Activated naive CD8-positive, alpha-beta T cell treated with anti-CD3 and anti-CD28 coated beads, Interleukin-2, amount 50 U/mL, for 16 hours (primary cell): ENCODE measurements at regions not wholly inside any gene's neighbourhood (a gene's known extent, or its start where the extent isn't known, plus 50 kb on each side); places are given as distances from the start of the nearest gene placed in this dataset.

Experiments used
- DNase-seq: peaks from one replicate; pipeline ENCODE4 v3.0.0-alpha.2; 2020; ENCODE audit warnings: low read depth, low spot score

DNA sequence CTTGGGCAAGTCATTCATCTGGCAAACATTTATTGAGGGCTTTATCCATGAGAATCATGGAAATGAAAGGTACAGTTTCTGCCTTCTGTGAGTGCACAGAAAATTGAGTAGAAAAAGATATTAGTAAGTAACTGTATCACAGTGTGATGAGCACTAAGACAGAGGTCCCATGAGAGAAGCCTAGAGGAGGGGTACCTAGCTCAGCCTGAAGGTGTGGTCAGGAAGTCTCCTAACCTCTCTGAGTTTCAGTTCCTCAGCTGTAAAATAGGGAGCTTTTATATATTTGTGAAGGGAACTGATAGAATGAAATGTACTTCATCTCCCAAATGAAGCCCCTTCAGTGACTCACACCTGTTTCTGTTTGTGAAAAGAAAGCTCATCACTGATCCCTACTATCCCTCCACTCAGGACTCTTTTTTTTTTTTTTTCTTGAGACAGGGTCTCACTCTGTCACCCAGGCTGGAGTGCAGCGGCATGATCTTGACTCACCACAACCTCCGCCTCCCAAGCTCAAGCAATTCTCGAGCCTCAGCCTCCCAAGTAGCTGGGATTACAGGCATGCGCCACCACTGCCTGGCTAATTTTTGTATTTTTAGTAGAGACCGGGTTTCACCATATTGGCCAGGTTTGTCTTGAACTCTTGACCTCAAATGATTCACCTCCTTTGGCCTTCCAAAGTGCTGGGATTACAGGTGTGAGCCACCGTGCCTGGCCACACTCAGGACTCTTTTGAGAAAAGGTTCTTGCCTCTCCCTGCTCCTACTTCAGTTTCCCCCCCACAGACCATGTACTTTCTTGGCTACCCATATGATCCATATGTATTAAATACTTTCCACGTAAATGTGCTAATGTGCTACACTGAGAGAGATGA is 93.7 kb upstream of the FUT8 start:
- DNase-seq = no peak

DNA sequence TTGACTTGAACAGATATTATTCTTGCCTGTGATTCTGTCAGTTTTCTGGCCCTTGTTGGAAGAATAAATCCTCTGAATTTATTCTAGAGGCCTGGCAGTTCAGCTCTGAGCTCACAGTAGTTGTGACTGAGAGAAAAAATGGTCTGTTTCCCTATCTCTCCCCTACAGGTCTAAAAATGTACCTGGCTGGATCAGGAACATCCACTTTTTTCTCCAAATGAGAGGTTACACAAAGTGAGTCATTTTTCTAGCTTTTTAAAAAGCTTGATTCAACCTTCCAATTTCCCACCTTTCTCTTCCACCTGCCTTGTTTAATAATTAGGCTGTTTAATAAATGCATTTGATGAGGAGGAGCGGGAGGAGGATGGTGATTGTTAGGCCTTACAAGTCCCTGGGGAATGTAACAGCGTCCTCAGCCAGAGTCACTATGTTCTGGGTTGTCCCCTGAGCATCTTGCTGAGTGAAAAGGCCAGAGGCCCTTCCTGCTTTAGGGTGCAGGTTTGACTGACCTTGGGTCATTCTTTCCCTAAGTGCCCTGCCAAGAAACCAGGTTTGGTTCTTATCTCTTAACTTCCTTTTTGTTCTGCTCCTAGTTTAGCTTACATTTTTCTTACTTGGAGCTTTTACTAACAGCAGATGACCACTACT is 91.7 kb upstream of the FUT8 start:
- no peak for DNase-seq

DNA sequence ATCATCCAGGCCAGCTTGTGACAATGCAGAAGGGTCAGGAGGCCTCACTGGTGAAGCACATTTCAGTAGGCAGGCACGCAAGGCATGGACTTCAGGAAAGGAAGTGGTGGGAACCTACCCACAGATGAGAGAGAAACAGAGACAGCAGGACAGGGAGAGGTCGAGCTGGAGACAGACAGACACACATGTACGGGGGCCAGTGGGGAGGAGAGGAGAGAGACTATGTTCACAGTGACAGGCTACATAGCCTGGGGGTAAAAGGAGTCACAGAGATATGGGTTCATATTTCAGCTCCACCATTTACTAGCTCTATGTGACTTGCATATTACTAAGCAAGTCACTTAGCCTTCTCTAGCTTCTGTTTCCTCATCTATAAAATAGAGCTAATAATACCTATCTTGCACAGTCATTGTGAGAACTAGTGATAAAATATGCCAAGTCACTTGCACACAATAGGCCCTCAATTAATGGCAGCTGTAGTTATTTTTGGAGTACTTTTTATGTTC is 91.1 kb upstream of the FUT8 start:
- no peak for DNase-seq

DNA sequence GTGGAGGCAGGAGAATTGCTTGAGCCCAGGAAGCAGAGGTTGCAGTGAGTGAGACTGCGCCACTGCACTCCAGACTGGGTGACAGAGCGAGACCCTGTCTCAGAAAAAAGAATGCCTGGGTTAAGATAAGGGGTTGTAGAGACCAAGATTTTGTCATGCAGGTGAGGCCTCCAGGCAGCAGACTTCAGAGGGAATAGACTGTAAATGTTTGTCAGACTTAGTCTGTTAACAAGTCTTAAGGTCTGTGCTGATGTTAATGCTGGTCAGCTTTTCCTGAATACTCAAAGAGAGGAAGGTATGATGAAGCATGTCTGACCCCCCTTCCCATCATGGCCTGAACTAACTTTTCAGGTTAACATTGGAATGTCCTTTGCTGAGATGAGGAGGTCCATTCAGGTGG is 83.0 kb upstream of the FUT8 start:
- no peak for DNase-seq

DNA sequence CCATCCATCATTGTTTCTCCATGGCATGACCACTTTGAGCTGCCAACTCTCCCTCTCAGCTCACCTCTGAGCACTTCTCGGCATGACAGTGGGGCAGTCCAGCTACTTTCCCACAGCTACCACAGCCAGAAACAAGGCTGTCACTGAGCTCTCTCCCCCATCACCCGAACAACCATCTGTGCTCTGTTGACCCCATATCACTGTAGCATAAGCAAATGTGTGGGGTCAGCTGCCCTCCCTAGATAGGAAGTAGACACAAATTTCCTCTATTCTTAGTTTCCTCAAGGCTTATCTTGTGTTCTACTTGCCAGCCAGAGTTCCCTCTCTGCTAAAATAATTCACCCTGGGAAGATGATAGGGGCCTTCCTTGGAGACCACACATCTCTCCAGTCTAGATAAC is 82.6 kb upstream of the FUT8 start:
- DNase-seq = no peak

DNA sequence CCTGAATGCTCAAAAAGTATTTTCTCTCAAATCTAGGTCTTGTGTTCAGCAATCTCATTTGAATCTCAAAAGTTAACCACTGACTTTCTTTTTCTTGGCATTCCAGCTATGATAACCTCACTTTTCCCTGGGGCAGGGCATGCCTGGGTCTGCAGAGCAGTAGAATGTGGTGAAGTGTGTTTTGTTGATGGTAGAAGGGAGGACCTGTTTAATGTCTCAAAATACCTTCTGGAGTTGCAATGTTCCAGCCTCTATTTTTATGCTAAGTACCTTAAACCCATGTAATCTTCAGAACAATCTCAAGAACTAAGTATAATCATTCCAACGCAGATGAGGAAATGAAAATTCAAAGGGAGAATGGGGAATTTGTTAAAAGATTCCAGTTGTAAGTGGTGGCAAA is 82.1 kb upstream of the FUT8 start:
- DNase-seq = no peak

DNA sequence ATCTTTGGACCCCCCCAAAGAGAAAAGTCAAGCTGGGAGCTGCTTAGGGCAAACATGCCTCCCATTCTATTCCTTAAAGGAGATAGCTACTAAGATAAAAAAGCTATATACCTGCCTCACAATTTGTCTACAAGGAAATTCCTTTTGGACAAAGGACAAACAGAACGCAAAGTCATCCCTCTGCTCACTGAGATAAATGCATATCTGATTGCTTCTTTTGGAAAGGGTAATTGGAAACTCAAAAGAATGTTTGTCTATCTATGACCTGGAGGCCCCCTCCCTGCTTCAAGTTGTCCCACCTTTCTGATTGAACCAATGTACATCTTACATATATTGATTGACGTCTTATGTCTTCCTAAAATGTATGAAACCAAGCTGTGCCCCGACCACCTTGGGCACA is 80.9 kb upstream of the FUT8 start:
- DNase-seq = no peak

DNA sequence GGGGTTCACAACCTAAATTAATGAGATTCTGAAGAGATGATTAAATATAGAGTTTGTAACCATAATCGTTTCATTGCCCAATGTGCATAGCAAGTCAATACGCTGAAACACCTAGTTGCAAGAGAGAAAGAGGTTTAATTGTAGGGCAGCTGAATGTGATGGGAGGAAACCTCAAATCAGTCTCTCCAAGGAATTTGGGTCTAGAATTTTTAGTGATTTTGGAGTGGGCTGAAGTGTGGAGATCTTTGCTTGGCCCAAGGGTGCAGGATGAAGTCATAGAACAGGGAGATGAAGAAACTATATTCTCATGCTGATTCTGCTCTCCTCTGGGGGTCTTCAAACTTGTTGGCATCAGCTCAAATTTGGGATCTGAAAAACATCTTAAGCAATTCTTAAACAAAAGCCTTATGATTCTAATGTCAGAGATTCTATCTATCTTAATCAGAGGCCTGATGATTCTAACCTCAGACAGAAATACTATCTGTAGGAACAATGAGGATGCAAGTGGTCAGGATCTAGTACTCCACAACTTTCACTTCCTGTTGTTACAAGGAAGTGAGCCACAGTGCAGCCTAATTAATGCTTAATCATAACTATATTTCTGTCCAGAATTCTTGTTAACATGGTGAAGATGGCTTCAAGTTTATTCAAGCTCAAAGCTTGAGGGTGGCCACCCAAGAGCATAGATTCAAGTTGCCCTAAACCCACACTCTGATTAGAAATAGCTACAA is 80.2 kb upstream of the FUT8 start:
- DNase-seq = no peak

DNA sequence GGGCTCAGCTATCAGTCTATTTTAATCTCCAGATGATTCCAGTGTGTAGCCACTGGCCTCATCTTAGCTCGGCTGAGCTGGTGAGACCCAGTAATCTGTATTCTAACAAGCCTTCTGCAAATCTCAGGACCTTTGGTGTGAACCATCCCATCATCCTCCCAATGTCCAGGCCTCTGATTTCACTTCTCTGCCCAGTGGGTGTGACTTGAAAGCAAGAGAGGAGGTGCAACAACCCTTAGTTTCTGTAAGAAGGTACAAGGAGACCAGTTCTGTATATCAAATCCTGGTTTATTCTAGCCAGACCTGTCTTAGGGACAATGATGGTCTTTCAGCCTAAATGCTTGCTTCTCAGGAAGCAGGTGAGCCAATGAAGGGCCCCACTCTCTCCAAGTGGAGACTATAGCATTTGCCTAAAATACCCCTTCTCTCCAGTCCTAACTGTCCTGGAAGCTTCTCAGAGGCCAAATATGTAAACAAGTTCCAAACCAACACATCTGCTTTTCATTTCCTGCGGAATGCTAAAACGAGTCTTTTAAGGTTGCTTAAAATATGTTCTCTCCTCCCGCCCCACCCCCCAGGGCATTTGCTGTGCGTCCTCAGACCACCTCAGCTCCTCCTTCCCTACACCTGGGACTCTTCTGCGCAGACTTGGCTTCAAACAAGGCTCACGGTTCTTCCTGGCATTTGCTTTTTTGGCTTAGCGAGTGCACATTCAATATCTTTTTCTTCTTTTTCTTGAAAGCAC is 78.4 kb upstream of the FUT8 start:
- DNase-seq = no peak

DNA sequence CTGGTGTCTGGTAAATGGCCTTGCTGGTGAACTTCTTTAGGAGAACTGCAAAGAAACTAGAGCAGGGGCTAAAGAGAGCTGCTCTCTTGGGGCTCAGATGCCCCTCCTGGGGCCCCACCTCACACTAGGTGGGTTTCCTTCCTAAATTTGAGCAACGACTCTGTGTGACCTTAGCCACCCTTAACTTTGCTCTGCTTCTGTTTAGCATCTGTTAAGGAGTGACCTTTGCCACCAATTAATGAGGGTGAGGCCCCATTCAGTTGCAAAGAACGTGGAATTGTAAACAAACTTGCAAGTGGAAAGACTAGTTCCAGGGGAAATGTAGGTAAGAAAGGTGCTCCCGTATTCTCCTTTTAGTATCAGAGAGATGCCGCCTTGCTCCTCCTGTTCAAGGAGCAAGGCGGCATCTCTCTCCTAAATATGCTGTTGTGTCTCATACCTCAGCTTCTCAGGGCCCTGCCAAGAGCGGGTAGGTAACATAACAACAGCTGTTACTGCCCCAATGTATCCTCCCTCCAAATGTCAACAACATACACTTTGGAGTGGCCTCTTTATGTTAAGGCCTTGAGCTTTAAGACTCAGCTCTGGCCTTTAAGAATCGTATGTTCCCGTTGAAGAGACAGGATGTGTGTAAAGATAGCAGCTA is 77.6 kb upstream of the FUT8 start:
- DNase-seq = no peak

DNA sequence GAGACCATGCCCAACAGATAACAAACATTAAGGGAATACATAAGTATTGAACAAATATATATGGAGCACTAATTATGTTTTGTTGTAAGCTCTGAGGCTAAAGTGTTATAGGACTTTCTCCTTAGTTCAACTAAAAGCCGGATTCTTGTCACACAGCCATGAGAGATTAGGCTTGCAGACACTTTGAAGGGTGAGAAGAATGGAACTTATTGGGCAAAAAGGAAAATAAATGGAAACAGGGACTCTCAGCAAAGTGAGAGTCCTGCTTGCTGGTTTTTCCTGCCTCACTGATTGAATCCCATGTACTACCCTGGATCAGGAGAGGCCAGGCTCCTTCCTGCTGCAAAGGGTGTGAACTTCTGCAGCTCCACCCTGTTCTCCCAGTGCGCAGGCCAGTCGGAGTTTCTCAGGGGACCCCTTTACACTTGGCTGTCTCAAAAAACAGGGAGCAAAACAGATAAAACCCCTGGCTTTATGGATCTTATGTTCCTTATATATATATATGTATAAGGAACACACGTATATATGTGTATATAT is 77.1 kb upstream of the FUT8 start:
- no peak for DNase-seq

DNA sequence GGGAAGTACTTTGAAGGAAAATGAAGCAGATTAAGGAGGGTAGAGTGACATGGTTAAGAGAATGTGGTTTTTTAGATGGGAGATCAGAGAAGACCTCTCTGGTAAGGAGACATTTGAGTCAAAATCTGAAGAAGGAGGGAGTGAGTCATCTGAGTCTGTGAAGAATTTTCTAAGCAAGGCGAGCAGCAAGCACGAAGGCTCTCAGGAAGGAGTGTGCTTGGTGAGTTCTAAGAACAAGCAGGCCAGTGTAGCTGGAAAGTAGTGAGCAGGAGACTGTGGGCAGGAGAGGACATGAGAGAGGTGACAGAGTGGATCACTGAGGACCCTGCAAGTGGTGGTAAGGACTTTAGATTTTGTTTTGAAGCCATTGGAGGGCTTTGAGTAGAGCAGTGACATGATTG is 76.3 kb upstream of the FUT8 start:
- peak; percentile 20 for DNase-seq

DNA sequence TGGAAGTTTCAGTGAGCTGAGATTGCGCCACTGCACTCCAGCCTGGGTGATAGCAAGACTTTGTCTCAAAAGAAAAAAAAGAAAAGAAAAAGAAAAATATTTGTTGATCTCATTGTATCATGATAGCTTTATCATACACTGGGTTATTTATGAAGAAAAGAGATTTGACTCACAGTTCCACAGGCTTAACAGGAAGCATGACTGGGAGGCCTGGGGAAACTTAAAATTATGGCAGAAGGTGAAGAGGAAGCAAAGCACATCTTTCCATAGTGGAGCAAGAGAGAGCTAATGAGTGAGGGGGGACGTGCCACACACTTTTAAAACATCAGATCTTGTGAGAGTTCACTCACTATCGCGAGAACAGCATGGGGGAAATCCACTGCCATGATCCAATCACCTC is 72.7 kb upstream of the FUT8 start:
- no peak for DNase-seq

DNA sequence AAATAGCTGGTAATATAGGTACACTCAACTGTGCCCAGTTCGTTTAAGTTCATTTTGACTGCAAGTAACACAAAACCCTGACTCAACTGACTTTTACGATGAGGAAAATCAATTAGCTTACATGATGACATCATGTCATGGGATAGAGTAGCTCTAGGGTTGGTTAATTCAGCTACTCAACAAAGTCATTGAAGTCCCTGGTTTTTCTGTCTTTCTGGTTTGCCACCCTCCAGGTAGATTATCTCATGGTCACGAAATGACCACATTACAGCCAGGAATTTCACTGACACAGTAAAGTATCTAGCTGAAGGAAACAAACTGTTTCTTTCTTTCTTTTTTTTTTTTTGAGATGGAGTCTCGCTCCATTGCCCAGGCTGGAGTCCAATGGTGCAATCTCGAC is 68.5 kb upstream of the FUT8 start:
- no peak for DNase-seq

DNA sequence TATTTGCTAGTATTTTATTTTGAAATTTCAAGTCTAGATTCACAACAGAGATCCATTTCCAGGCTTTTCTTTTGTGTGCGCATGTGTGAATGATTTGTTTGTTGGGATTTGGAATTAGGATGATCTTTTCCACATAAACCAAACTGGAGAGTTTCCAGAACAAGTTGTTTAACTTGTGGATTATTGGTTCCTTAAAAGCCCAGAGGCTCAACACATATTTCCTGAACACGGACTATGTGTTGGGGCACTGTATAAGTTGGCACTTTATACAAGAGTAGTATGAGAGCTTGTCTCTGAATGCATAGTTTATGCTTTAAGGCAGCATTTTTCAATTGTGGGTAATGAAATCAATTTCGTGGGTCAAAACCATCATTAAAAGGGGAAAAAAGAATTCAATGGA is 67.3 kb upstream of the FUT8 start:
- no peak for DNase-seq

DNA sequence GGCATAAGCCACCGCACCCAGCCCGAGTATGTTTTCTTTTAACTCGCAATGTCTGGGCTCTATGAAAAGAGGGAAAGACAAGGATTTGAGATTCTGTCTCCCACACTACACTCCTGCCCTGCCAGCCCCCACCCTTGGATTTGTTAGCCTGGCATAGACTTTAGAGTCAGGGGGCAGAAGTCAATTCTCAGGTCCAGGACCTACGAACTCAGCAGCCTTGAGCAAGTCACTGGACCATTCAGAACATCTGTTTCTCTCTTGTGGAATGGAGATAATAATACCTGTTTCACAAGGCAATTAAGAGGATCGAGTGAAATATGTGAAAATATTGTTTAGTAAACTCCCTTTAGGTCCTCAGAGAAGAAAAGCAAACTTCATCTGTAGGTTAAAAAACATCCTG is 66.1 kb upstream of the FUT8 start:
- no peak for DNase-seq

DNA sequence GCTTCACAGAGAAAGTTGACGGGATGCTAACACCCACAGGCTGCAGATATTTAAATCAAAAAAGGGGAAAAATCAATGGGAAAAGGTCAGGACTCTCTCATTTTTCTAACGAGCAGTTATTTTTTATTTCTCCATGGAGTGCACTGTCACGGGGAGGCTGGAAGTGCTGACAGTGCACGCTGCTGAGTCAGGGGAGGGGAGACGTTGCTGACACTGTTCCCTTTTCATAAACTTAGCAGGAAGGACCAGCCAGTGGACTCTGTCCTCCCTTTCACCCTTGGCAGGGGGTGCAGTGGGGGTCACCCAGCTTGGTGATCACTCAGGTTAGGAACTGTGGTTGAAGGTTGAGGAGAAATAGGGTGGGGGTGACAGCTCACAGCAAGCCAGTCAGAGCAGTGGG is 65.6 kb upstream of the FUT8 start:
- DNase-seq = no peak

DNA sequence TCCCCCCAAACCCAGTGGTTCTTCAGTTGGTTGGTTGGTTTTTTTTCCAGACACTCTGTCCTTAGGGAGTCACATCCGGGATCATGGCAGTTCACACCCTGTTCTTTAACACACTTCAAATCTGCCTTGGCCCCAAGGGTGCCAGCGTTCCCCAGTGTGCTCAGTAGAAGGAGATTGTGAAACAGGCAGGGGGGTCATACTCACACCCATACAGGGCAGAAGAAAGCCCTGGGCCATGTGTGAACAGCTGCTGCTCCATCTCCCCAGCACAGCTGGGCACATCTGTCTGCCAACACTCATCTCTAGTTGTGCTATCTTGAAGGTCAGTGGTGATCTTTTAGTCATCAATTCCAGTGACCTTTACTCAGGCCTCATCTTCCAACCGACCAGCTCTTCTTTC is 64.4 kb upstream of the FUT8 start:
- no peak for DNase-seq

DNA sequence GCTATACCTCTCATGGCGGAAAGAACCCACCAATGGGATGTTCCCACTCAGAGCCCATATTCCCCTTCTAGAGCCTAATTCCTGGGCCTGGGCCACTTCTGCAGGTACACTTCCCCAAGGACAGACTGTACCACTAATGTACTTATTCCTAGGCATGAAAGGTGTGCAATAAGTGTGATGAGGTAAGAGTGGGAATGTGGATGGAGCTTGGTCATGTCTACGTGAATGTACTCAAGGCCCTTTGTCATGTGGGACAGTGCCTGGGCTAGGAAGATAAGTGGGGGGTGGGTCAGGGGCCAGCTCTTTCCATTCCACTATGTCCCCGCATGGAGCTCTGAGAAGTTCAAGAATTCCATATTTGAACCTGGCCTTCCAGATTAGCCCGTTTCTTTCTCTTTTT is 63.4 kb upstream of the FUT8 start:
- no peak for DNase-seq

DNA sequence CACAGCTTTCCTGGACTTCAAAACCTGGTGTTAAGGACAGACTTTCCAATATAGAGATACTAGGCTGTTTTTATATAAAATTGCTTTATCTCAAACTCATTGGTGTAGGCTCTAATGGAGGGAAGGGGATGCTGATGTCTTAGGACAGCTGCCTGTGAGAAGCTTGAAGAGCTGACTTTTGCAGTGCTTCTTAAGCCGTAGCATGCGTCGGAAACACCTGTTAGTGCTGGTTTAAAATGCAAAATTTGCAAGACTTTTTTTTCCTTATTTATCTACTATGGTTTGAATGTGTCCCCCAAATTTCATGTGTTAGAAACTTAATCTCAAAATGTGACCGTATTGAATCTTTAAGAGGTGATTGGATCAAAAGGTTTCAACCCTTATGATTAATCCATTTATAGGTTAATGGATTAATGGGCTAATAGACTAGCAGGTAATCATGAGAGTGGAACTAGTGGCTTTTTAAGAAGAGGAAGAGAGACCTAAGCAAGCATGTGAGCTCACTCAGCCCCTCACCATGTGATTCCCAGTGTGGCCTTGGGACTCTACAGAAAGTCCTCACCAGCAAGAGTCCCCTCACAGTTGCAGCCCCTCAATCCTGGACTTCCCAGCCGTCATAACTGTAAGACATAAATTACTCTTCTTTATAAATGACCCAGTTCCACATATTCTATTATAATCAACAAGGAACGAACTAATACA is 60.9 kb upstream of the FUT8 start:
- DNase-seq = no peak
